Fibroblast of the conjunctiva (primary cell): ENCODE measurements at regions not wholly inside any gene's neighbourhood (a gene's known extent, or its start where the extent isn't known, plus 50 kb on each side); places are given as distances from the start of the nearest gene placed in this dataset.

Experiments used
- DNase-seq: peaks from one replicate; pipeline ENCODE4 v3.0.0-alpha.2; 2010; ENCODE audit warnings: low read depth

- peak; percentile 39 for DNase-seq
These were observed 58.2 kb upstream of the ANTXRL start for GRCh38 chr10:46228563-46229071.

- no peak for DNase-seq
These were observed 57.6 kb upstream of the ANTXRL start for GRCh38 chr10:46229144-46229563.

DNA sequence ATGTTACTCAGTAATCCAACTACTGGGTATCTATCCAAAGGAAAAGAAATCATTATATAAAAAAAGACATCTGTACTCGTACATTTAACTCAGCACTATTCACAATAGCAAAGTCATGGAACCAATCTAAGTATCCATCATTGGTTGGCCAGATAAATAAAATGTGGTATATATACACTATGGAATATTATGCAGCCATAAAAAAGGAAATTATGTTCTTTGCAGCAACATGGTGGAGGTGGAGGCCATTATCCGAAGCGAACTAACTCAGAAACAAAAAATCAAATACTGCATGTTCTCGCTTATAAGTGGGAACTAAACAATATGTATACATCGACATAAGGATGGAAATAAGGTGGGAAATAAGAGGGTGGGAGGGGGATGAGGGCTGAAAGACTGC is 56.2 kb upstream of the ANTXRL start:
- no peak for DNase-seq

DNA sequence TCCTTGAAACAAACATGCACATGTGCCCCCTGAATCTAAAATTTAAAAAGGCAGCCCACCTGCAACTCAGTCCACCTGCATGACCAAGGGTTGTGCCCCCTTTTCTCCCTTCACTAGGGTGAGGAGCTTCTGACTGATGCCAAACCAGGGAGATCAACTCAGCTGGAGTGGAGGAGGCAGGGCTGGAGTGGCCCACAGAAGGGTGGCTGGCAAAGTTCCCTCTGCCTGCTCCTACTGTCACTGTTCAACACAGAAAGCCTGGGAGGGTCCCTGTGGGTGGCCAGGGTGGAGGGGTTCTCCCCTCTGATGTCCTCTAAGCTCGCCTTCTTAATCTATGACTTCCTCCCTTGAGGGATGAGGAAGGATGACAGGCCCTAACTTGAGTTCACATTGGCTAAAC is 55.7 kb upstream of the ANTXRL start:
- DNase-seq, result no peak

- no peak for DNase-seq
These were observed 54.7 kb upstream of the ANTXRL start for GRCh38 chr10:46232084-46232483.

DNA sequence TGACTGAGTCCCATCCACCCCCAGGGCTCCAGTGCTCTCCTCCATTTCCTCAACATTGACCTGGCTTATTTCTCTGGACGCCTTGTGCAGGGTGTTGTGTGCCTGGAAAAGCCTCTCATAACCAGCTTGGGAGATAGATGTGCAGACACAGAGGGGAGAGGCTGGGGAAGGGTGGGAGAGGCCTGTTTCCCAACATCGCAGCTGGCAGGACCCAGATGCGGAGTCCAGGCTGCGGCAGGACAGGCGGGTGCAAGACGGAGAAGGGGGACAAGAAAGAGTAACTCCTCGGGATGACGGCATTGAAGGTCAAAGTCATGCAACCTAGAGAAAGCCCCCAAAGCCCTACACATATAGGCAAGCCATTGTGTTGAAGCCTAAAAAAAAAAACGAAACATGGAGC is 54.1 kb upstream of the ANTXRL start:
- no peak for DNase-seq

GRCh38 chr10:46233181-46233580 is 53.6 kb upstream of the ANTXRL start:
- no peak for DNase-seq

DNA sequence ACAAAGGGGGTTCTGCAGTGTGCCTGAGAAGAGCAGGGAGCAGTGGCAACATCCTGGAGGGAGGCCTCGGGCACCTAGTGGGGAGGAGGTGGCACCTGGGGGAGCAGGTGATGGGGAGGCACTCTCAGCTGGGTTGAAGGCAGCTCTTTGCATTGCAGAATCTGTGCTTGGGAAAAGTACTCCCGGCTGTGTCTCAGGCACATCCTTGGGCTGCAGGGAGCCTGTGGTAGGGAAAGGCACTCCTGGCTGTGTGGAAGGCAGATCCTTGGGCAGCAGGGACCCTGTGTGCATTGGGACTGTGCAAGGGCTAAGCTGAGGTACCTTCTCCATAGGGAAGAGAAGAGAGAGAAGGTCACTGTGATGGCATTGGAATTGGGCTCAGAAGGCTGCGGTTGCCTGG is 52.8 kb upstream of the ANTXRL start:
- DNase-seq, result no peak

DNA sequence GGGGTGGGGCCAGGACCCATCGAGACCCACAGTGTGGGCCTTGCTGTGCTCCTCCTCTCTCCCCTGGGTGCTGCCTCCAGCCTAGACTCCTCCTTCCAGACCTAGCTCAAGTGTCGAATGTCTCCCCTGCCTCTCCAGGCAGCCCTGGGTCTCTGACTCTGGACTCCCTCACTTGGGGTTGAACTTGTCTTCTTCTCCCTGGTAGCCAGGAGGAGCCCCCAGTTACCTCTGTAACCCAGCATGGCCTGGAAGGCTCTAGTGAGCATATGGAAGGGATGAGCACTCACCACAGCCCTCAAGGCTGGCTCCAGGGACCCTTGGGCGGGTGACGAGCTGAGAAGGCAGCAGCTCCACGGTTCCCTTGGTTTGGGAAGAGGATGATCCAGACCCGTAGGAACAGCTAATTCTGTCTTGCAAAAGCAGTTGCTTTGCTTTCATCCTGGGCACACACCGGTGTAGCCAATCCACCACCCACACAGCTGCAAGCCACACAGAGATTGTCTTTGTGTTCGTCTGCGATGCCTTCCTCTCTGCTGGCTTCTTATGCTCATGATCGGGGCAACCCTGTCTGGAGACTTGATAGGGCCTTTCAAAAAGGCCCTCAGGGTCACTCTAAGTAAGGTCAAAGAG is 52.3 kb upstream of the ANTXRL start:
- no peak for DNase-seq

DNA sequence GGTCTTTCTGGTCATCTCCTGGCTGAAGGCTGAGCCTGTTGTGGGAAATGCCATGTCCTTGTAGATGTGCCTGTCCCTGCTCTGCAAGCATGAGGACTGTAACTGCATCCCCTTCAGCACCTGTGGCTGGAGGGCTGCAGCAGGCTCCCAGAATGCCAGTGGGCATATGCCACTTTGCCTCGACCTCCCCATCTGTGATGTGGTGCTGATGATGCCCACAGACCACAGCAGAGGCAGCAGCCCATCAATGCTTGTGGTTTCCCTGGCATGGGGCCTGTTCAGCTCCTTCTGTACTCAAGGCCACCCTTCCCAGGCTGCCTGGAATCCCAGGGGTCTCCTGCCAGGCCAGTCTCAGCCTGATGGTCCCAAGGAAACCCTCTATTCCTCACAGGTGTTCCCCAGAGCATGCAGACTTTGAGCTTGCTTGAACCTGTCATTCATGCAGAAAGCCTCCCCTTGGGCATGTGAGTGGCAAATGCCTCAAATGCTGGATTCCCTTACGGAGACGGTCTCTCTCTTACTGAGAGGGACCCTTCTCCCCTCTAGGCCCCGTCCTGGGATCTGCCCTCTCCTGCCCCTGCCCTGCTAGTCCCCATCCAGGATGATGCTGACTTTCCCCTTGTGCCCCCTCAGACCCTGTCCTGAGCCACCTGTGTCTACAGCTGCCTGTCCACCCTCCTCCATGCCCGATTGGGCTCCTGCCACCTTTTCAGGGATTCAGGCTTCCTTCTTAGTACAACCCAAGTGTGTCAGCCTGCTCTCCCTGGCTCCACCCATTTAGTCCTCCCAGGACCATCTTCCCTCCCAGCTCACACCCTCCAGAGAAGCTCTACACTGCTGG is 50.9 kb upstream of the ANTXRL start:
- DNase-seq, result no peak

DNA sequence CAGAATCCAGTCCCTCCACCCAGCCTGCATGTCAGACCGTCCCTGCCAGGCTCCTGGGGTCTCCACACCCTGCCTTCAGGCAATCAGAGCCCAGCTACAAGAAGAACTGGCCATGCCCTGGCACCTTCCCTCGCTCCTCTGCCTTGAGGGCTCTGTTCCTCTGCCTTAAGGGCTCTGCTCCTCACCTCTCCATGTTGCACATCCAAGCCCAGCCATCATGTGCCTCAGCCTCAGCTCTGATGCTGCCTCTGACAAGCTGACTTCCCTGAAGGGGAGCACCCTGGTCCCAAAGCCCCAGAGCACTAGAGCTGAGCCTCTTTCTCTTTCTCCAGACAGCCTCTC is 50.3 kb upstream of the ANTXRL start:
- no peak for DNase-seq

DNA sequence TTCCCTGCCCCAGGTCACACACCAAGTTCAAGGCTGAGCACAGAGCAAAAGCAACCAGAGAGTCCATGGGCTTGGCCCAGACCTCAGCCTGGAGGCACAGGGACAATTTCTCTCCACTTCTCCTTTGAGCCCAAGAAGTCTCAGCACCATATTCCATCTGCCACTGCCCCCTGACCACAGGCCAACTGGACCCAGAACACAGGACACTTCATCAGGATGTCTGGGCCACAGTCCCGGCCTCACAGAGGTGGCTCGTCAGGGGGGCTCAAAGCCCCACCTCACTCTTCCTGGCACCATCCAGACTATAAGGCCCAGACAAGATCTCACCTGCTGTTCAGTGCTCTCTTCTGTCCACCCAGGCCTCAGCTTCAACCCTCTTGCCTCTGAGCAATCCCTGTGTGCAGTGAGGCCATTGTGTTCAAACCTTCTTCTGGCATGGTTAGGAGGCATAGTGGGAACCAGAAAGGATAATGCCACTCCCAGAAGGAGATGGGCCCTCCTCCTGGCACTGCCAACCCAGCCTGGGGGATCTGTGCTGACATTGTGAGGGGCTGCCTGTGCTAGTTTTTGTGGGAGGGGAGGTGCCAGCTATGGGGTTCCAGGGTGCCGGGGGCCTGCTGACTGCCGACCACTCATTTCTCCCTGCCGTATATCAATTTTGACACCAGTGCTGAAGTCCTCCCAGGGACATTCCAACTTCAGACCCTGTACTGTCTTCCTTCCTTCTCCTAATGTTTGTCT is 49.7 kb upstream of the ANTXRL start:
- DNase-seq, result no peak
